Superior temporal gyrus (tissue), 1 donor: ENCODE measurements at regions not wholly inside any gene's neighbourhood (a gene's known extent, or its start where the extent isn't known, plus 50 kb on each side); places are given as distances from the start of the nearest gene placed in this dataset.

Experiments used
- DNase-seq: peaks from one replicate; pipeline ENCODE4 v3.0.0-alpha.2; 2016; ENCODE audit errors: extremely low spot score

- DNase-seq: no peak
Measured at GRCh38 chr6:105793130-105793529, 293.0 kb upstream of the PRDM1 start.

GRCh38 chr6:105791583-105792318 lies 294.4 kb upstream of the PRDM1 start:
- DNase-seq: no peak

- no peak for DNase-seq
Measured at GRCh38 chr6:105791179-105791578, 295.0 kb upstream of the PRDM1 start.

GRCh38 chr6:105790635-105791034 lies 295.5 kb upstream of the PRDM1 start:
- no peak for DNase-seq

- DNase-seq: no peak
Measured at GRCh38 chr6:105789935-105790334, 296.2 kb upstream of the PRDM1 start.

GRCh38 chr6:105787747-105788146 lies 298.4 kb upstream of the PRDM1 start:
- no peak for DNase-seq

GRCh38 chr6:105786890-105787655 lies 299.1 kb upstream of the PRDM1 start:
- DNase-seq: no peak

GRCh38 chr6:105786449-105786848 lies 299.7 kb upstream of the PRDM1 start:
- DNase-seq: no peak

GRCh38 chr6:105785066-105785811 lies 300.9 kb upstream of the PRDM1 start:
- DNase-seq: no peak

GRCh38 chr6:105784179-105784578 lies 302.0 kb upstream of the PRDM1 start:
- no peak for DNase-seq

- DNase-seq: no peak
Measured at GRCh38 chr6:105783333-105783935, 302.7 kb upstream of the PRDM1 start.

- DNase-seq: no peak
Measured at GRCh38 chr6:105781915-105782314, 304.2 kb upstream of the PRDM1 start.

GRCh38 chr6:105781248-105781647 lies 304.9 kb upstream of the PRDM1 start:
- DNase-seq: no peak

GRCh38 chr6:105780146-105780860 lies 305.8 kb upstream of the PRDM1 start:
- DNase-seq: no peak

- no peak for DNase-seq
Measured at GRCh38 chr6:105779110-105779509, 307.0 kb upstream of the PRDM1 start.

GRCh38 chr6:105775095-105775494 lies 311.0 kb upstream of the PRDM1 start:
- DNase-seq: no peak

- DNase-seq: no peak
Measured at GRCh38 chr6:105774247-105774646, 311.9 kb upstream of the PRDM1 start.

- no peak for DNase-seq
Measured at GRCh38 chr6:105771313-105771970, 314.7 kb upstream of the PRDM1 start.

GRCh38 chr6:105769987-105770386 lies 316.1 kb upstream of the PRDM1 start:
- no peak for DNase-seq

- no peak for DNase-seq
Measured at GRCh38 chr6:105769197-105769596, 316.9 kb upstream of the PRDM1 start.

GRCh38 chr6:105767541-105767940 lies 318.6 kb upstream of the PRDM1 start:
- DNase-seq: no peak
